ENCODE measurements at regions not wholly inside any gene's neighbourhood (a gene's known extent, or its start where the extent isn't known, plus 50 kb on each side); places are given as distances from the start of the nearest gene placed in this dataset.
"Not testable (repeated sequence)": the region's sequence is repeated elsewhere in the genome, so short reads cannot be mapped to it uniquely, and the experiment has no call there.

DNA sequence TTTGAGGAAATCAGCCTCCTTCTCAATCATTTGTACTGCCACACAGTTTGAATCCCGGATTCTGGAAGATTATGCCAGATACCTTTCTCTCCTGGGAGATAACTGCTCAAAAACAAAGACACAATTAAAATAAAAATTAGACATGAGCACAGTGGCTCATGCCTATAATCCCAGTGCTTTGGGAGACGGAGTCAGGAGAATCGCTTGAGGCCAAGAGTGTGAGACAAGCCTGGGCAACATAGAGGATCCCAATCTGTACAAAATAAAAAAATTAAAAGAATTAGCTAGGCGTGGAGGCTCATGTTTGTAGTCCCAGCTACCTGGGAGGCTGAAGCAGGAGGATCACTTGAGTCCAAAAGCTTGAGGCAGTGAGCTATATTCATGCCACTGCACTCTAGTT, 376.3 kb upstream of the ZFP42 start:
- no peak for DNase-seq

DNA sequence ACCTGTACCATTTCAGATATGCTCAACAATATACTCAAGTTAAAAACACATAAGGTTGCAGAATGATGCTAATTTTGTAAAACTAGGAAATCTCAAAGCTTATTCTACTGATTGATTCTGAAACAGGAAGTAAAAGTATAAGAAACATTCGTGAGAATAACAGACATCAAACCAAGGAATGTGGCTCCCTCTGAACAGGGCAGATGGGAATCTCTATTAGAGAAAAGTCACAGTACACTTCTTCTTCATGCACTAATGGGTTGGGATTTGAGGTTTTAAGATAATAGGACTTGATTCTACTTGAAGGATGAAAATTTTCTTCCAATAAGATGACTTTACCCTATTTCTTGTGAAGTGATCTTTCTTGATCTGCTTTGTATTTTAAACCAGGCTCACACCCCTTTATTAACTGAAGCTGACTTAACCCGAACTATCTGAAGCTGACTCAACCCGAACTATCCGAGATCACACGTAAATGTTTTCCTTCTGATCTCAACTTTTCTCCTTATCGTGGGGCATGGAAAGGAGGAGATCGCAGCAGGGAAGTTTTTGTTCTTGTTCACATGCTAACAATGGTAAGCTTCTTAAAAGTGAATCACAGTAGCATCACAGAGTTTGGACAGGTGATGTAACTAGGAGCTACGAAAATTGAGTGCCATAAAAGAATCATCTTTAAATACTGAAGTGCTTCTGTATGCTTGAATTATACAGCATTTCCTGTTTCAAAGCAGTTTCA, 363.1 kb upstream of the ZFP42 start:
- no peak for DNase-seq

GRCh38 chr4:187633245-187633644, 362.3 kb upstream of the ZFP42 start:
- DNase-seq, result no peak

DNA sequence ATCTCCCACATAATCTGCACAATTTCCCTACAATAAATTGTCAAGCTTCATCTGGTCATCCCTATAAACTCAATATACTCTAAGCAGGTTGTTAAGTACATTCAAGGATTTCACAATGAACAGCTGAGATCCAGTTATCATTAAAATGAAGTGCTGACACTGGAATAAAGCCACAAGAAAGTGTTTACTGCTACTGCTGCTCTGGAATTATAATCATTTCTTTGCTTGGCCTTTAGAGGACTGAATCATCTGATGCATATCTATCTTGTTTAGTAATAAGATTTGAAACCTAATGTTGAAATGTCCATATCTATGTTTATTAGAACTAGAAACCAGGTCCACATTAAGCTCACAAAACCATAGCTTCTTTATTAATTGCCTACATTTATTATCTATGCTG, 338.6 kb upstream of the ZFP42 start:
- no peak for DNase-seq

GRCh38 chr4:187663076-187663475, 332.5 kb upstream of the ZFP42 start:
- DNase-seq, result no peak

GRCh38 chr4:187664011-187664410, 331.6 kb upstream of the ZFP42 start:
- DNase-seq, result no peak

DNA sequence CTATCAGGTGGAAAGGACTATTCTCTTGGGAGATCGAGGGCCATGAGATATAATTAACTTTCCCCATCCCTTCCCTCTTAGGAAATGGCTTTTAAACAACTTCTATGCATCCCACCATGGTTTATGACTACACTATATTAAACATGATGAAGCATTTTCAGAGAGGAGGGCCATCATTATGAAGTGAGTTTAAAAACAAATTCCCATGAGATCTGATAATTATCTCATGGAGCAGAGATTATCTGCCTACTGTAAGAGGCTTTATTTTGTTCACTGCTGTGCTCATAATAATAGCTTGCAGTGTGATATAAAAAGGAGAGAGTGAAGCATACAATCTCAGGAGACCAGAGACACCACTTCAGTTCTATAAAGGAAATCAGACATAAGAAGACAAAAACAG, 330.5 kb upstream of the ZFP42 start:
- DNase-seq, result no peak

GRCh38 chr4:187666034-187666433, 329.5 kb upstream of the ZFP42 start:
- DNase-seq, result no peak

DNA sequence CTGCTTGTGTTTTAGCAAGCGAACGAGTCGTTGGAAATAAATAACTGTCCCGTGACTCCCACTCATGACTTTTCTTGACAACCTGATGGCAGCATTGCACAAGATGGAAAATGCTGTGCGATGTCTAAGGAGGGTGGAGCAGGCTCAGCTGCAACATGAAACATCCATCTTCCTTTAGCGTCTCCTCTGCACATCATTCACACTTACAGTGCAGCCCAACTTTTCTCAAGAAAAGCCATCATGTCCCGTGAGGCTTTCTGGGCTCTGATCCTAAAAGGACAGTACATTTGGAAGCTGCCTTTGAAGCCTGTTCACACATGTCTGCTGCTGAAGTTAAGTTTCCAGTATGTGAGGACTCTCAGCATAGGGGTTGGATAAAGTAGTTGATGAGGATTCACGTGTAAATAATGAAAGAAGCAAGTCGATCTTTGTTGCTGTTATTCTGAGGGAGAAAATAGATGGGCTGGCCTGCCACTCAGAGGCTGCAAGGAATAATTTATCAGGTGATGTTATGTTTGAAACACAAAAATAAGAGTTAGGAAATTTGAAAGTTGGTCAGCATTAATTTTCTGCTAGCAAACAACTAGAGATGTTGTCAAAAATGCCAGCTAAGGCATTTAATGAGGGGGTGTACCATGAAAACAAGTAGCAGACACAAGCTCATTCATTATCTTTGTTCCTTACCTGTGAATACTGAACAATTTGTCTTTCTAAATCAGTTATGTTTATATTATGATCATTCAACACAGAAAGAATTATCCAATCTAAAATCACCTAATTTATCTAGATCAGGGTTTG, 328.7 kb upstream of the ZFP42 start:
- DNase-seq, result peak in 1 of 58 donors; percentile 0

DNA sequence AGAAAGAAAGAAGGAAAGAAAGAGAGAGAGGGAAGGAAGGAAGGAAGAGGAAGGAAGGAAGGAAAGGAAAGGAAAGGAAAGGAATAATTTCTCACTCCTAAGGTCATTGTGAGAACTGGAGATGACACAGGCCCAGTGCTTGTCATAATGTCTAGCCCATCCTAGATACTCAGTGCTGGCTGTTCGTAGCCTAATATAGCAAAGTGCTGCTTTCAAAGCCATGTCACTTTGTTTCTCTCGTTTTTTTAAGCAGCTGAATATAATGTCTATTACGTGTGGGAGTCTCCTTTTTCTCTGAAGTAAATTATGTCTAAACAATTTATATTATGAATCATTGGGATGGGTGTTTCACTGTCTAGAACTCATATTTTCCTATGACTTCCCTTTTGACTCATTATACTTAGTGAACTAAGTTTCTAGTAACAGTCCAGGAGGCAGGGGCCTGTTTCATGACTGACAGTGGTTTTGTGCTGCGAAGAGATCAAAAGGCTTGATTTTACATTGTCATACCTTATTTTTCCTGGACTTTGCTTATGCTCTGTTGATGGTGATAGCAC, 327.0 kb upstream of the ZFP42 start:
- no peak for DNase-seq

- DNase-seq, result not testable (repeated sequence)
Measured at GRCh38 chr4:187671521-187671920, 324.1 kb upstream of the ZFP42 start.

DNA sequence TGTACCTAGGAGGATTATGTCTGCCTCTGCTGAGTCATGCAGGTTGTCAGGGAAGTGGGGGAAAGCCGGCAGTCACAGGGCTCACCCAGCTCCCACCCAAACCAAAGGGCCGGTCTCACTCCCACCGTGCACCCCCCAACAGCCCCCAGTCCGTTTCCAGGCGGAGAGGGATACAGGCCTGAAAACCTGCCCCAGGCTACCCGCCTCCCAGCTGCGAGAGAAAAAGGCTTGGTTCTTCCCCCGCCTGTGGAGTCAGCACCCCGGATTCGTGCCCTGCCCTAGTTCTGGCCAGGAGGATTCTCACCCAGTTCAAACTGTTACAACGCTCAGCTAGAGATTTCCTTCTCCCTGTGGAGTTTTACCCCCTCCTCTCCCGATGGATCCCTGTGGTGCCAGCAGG, 323.6 kb upstream of the ZFP42 start:
- not testable (repeated sequence) for DNase-seq

- DNase-seq, result not testable (repeated sequence)
Measured at GRCh38 chr4:187672526-187672925, 323.0 kb upstream of the ZFP42 start.

DNA sequence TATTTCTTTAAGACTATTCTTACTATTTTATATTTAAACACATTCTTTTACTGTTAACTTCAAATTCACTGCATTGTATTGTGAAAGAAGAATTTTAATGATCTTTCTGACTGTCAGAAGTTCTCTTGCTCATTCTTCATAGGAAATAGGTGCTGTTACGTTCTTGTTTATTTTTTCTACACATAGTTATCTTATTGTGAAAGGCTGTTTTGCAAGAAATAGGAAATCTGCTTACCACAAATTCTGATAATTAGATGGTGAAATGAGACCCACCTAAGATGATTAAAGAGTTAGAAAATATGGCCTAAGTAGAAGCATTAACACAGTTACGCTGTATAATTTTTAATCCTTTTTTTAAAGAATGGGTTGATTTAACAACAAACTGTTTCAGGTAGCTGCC, 316.1 kb upstream of the ZFP42 start:
- DNase-seq, result no peak

GRCh38 chr4:187685247-187685646, 310.3 kb upstream of the ZFP42 start:
- no peak for DNase-seq

- no peak for DNase-seq
Measured at GRCh38 chr4:187687697-187688096, 307.9 kb upstream of the ZFP42 start.

DNA sequence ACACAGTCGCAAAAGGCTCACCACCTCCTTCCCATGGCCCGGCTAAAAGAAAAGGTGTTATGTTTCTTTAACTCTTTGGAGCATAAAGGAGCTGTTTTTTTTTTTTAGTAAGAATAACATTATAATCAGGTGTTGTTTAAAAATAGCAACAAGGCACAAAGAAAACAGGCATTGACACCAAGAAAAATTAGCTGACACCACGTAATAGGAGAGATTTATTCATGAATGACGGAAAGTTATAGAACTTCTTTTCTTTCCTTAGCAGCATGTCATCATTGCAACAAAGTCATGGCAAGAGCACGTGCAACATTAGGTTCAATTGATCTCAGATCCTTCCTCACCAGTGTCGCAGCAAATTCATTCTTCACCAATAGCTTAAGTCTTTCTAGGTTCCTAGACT, 302.9 kb upstream of the ZFP42 start:
- DNase-seq, result no peak

DNA sequence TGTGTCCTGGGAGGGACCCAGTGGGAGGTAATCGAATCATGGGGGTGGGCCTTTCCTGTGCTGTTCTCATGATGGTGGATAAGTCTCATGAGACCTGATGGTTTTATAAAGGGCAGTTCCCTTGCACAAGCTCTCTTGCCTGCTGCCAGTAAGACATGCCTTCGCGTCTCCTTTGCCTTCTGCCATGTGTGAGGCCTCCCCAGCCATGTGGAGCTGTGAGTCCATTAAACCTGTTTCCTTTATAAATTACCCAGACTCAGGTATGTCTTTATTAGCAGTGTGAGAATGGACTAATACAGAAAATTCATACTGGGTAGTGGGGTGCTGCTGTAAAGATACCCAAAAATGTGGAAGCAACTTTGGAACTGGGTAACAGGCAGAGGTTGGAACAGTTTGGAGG, 300.0 kb upstream of the ZFP42 start:
- not testable (repeated sequence) for DNase-seq

- DNase-seq, result no peak
Measured at GRCh38 chr4:187711586-187711985, 284.0 kb upstream of the ZFP42 start.

- DNase-seq, result no peak
Measured at GRCh38 chr4:187714957-187715356, 280.6 kb upstream of the ZFP42 start.

- no peak for DNase-seq
Measured at GRCh38 chr4:187715466-187715865, 280.1 kb upstream of the ZFP42 start.

DNA sequence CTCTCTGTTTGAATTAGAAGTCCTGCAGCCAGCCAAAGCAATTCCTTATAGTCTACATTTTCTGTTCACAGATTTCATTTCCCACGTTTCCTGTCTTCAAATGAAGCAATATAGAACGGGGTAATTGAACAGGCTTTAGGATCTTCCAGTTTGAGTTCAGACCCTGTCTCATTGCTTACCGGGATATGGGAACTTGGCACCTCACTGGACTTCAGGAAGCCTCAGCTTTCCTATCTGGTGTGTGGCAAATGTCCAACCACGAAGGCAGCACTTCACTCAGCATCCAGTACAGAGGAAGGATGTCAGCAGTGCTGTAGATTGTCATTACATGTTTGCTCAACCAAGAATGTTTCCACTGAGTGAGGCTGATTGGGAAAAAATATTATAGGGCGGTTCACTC, 271.1 kb upstream of the ZFP42 start:
- DNase-seq, result no peak

GRCh38 chr4:187726485-187726884, 269.1 kb upstream of the ZFP42 start:
- DNase-seq, result no peak

All from anterior cingulate cortex (tissue), 58 donors.